ENCODE measurements at regions not wholly inside any gene's neighbourhood (a gene's known extent, or its start where the extent isn't known, plus 50 kb on each side); places are given as distances from the start of the nearest gene placed in this dataset.

DNA sequence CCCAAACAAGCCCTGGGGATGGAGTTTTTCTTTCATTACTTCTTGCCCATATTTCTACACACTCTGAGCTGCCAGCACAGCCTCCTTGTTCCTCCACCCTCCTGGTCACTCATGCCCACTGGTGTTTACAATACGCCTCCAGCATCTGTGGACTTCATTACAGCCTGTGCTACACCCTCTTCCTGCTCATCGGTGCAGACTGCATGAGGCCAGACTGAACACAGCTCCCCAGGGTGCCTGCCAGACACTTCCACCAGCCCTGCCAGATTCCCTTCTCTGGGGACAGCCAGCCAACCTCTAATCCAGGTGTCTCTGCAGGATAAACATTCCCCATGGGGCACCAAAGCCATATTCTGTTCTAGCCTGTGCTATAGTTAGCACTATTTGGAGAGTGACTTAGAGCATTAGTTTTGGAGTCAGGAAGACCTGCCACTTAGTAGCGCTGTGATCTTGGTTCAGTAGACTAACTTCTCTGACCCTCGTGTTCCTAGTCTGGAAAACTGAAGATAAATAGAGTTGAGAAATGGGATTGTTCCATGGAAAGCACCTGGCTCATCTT lies 163.8 kb upstream of the KLF4 start:
- ATAC-seq (ENCODE audit: low read depth): no peak
- Histone ChIP-seq H3K27ac (ENCODE audit: poor library complexity, severe bottlenecking) (no peak overlapping the region), H3K4me1 (ENCODE audit: insufficient read depth, poor library complexity, severe bottlenecking) (no peaks in the 10 kb centered on the region), H3K9me3 (ENCODE audit: severe bottlenecking) (no peaks in the 10 kb centered on the region), H3K4me3 (ENCODE audit: severe bottlenecking) (no peak overlapping the region), H3K27me3 (ENCODE audit: insufficient read depth, poor library complexity, severe bottlenecking) (no peaks in the 10 kb centered on the region), H3K36me3 (ENCODE audit: low read depth) (no peaks in the 10 kb centered on the region)
- no peak for DNase-seq (ENCODE audit: low spot score)
- TF ChIP-seq, protein P1, sequence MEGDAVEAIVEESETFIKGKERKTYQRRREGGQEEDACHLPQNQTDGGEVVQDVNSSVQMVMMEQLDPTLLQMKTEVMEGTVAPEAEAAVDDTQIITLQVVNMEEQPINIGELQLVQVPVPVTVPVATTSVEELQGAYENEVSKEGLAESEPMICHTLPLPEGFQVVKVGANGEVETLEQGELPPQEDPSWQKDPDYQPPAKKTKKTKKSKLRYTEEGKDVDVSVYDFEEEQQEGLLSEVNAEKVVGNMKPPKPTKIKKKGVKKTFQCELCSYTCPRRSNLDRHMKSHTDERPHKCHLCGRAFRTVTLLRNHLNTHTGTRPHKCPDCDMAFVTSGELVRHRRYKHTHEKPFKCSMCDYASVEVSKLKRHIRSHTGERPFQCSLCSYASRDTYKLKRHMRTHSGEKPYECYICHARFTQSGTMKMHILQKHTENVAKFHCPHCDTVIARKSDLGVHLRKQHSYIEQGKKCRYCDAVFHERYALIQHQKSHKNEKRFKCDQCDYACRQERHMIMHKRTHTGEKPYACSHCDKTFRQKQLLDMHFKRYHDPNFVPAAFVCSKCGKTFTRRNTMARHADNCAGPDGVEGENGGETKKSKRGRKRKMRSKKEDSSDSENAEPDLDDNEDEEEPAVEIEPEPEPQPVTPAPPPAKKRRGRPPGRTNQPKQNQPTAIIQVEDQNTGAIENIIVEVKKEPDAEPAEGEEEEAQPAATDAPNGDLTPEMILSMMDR (IDR thresholded peaks at IDR 0.05; ENCODE audit: poor library complexity, severe bottlenecking): no peak

DNA sequence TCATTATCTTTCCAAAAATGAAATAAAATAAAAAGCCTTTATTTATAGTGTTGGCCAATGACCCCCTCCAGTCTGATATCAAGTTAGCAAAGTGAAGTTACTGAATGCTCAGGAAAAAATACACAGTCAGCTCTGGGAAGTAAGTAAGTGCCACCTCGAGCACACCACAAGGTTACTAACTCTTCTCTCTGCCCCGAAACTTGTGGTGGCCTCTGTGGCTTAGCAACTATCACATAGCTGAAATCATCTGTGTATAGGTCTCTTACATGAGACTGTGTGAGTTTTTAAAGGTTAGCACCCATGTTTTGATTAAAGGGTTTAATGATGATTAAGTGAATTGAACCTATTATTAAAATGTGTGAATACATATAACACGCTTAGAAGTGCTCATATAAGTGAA lies 161.4 kb upstream of the KLF4 start:
- ATAC-seq (ENCODE audit: low read depth) (no peak), DNase-seq (ENCODE audit: low spot score) (no peak)
- Histone ChIP-seq H3K27me3 (ENCODE audit: insufficient read depth, poor library complexity, severe bottlenecking) (no peaks in the 10 kb centered on the region), H3K4me1 (ENCODE audit: insufficient read depth, poor library complexity, severe bottlenecking) (no peaks in the 10 kb centered on the region), H3K36me3 (ENCODE audit: low read depth) (no peaks in the 10 kb centered on the region), H3K9me3 (ENCODE audit: severe bottlenecking) (no peaks in the 10 kb centered on the region), H3K4me3 (ENCODE audit: severe bottlenecking) (no peak overlapping the region), H3K27ac (ENCODE audit: poor library complexity, severe bottlenecking) (no peak overlapping the region)
- TF ChIP-seq, protein P1 (IDR thresholded peaks at IDR 0.05; ENCODE audit: poor library complexity, severe bottlenecking): no peak

- Histone ChIP-seq H3K27ac (ENCODE audit: poor library complexity, severe bottlenecking) (no peak overlapping the region), H3K4me1 (ENCODE audit: insufficient read depth, poor library complexity, severe bottlenecking) (no peaks in the 10 kb centered on the region), H3K27me3 (ENCODE audit: insufficient read depth, poor library complexity, severe bottlenecking) (no peaks in the 10 kb centered on the region), H3K4me3 (ENCODE audit: severe bottlenecking) (no peak overlapping the region), H3K9me3 (ENCODE audit: severe bottlenecking) (no peaks in the 10 kb centered on the region), H3K36me3 (ENCODE audit: low read depth) (no peaks in the 10 kb centered on the region)
- DNase-seq (ENCODE audit: low spot score) (no peak), ATAC-seq (ENCODE audit: low read depth) (no peak)
- TF ChIP-seq, protein P1 (IDR thresholded peaks at IDR 0.05; ENCODE audit: poor library complexity, severe bottlenecking): no peak
Measured at GRCh38 chr9:107650321-107650720, 160.8 kb upstream of the KLF4 start.

- no peaks in the 10 kb centered on the region for H3K36me3 ChIP-seq (ENCODE audit: low read depth)
- TF ChIP-seq, protein P1 (IDR thresholded peaks at IDR 0.05; ENCODE audit: poor library complexity, severe bottlenecking): no peak
- DNase-seq (ENCODE audit: low spot score): no peak
- no peak overlapping the region for H3K27ac ChIP-seq (ENCODE audit: poor library complexity, severe bottlenecking)
- no peaks in the 10 kb centered on the region for H3K27me3 ChIP-seq (ENCODE audit: insufficient read depth, poor library complexity, severe bottlenecking)
- no peaks in the 10 kb centered on the region for H3K9me3 ChIP-seq (ENCODE audit: severe bottlenecking)
- no peak for ATAC-seq (ENCODE audit: low read depth)
- H3K4me3 ChIP-seq (ENCODE audit: severe bottlenecking): no peak overlapping the region
- no peaks in the 10 kb centered on the region for H3K4me1 ChIP-seq (ENCODE audit: insufficient read depth, poor library complexity, severe bottlenecking)
Measured at GRCh38 chr9:107648153-107648715, 158.7 kb upstream of the KLF4 start.

GRCh38 chr9:107647611-107648010 lies 158.0 kb upstream of the KLF4 start:
- DNase-seq (ENCODE audit: low spot score) (no peak), ATAC-seq (ENCODE audit: low read depth) (no peak)
- no peaks in the 10 kb centered on the region for H3K27me3 ChIP-seq (ENCODE audit: insufficient read depth, poor library complexity, severe bottlenecking)
- H3K9me3 ChIP-seq (ENCODE audit: severe bottlenecking): no peaks in the 10 kb centered on the region
- H3K36me3 ChIP-seq (ENCODE audit: low read depth): no peaks in the 10 kb centered on the region
- H3K4me3 ChIP-seq (ENCODE audit: severe bottlenecking): no peak overlapping the region
- TF ChIP-seq, protein P1 (IDR thresholded peaks at IDR 0.05; ENCODE audit: poor library complexity, severe bottlenecking): no peak
- H3K27ac ChIP-seq (ENCODE audit: poor library complexity, severe bottlenecking): no peak overlapping the region
- no peaks in the 10 kb centered on the region for H3K4me1 ChIP-seq (ENCODE audit: insufficient read depth, poor library complexity, severe bottlenecking)

Data from RWPE2 (cell line).